A172 (cell line): ENCODE measurements at regions not wholly inside any gene's neighbourhood (a gene's known extent, or its start where the extent isn't known, plus 50 kb on each side); places are given as distances from the start of the nearest gene placed in this dataset.

Source experiments
- DNase-seq: peaks from one replicate; pipeline ENCODE4 v3.0.0-alpha.2; 2015; ENCODE audit warnings: low spot score

- no peak for DNase-seq
Observed at GRCh38 chr10:92747066-92747465, 57.3 kb downstream of the HHEX start.

GRCh38 chr10:92747600-92747999, 57.8 kb downstream of the HHEX start:
- DNase-seq: no peak

GRCh38 chr10:92750791-92751533, 61.2 kb downstream of the HHEX start:
- DNase-seq: no peak

GRCh38 chr10:92751534-92751811, 61.7 kb downstream of the HHEX start:
- no peak for DNase-seq

- no peak for DNase-seq
Observed at GRCh38 chr10:92751827-92752226, 62.1 kb downstream of the HHEX start.

- DNase-seq: no peak
Observed at GRCh38 chr10:92753865-92754264, 64.1 kb downstream of the HHEX start.

GRCh38 chr10:92755725-92756124, 66.0 kb downstream of the HHEX start:
- DNase-seq: no peak

GRCh38 chr10:92756201-92757065, 66.7 kb downstream of the HHEX start:
- no peak for DNase-seq

- DNase-seq: peak; percentile 51
Observed at GRCh38 chr10:92757066-92757710, 67.4 kb downstream of the HHEX start.

- no peak for DNase-seq
Observed at GRCh38 chr10:92757711-92758104, 68.0 kb downstream of the HHEX start.

- no peak for DNase-seq
Observed at GRCh38 chr10:92758594-92758993, 68.8 kb downstream of the HHEX start.

GRCh38 chr10:92760609-92761008, 70.9 kb downstream of the HHEX start:
- DNase-seq: peak; percentile 60

GRCh38 chr10:92761571-92761970, 71.8 kb downstream of the HHEX start:
- DNase-seq: no peak

GRCh38 chr10:92763634-92764155, 73.9 kb downstream of the HHEX start:
- DNase-seq: no peak

GRCh38 chr10:92766451-92766850, 76.7 kb downstream of the HHEX start:
- no peak for DNase-seq

- no peak for DNase-seq
Observed at GRCh38 chr10:92768104-92768503, 78.3 kb downstream of the HHEX start.

GRCh38 chr10:92773776-92774175, 74.5 kb upstream of the EXOC6 start:
- DNase-seq: no peak

GRCh38 chr10:92778091-92778490, 70.2 kb upstream of the EXOC6 start:
- DNase-seq: no peak

GRCh38 chr10:92785118-92785517, 63.2 kb upstream of the EXOC6 start:
- DNase-seq: no peak

GRCh38 chr10:92787557-92788152, 60.7 kb upstream of the EXOC6 start:
- DNase-seq: no peak

GRCh38 chr10:92789067-92789466, 59.3 kb upstream of the EXOC6 start:
- DNase-seq: no peak

- no peak for DNase-seq
Observed at GRCh38 chr10:92789786-92790185, 58.5 kb upstream of the EXOC6 start.
